A673 (cell line): ENCODE measurements at regions not wholly inside any gene's neighbourhood (a gene's known extent, or its start where the extent isn't known, plus 50 kb on each side); places are given as distances from the start of the nearest gene placed in this dataset.

ENCODE experiments used
- EZH2 ChIP-seq: fragments of 200-600 bp; sonication (generic); IDR thresholded peaks from 2 replicates; pipeline ENCODE4 v1.6.1; 2017; ENCODE audit warnings: borderline replicate concordance, low read depth, mild to moderate bottlenecking, mixed read lengths, antibody characterized with exemption, low read length; ENCODE audit not compliant: poor library complexity, severe bottlenecking
- TF ChIP-seq, protein P1 (sequence below): fragments of 300-800, 200-600 bp; sonication (generic); conservative IDR thresholded peaks from 2 replicates; pipeline ENCODE4 v1.5.1; 2017; ENCODE audit warnings: low read depth, mild to moderate bottlenecking, antibody characterized with exemption, low read length, moderate library complexity, mixed read lengths

DNA sequence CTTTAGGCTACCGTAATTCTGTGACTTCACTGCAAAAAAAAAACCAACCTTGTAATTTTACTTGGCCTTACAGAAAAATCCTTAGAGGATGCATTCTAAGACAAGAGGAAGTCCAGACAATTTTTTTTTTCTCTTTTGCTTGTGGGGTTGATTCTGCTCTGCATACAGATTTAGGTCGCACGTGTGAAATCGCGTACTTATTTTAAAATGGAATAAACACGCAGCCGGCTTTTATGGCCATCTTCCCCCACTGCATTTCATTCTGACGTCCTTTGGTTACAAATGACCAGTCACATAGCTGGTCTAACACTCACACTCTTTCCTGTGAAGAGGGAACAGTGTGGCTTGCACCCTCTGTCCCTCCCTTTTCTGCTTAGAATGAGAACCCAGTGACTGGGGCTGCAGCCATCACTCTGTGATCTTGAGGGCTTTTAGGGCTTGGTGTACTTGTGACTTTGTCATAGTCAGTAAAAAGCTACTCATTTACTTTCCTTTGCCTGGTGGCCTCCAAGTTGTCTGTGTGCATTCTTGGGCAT lies 63.6 kb upstream of the CARD11 start:
- TF ChIP-seq, protein P1, sequence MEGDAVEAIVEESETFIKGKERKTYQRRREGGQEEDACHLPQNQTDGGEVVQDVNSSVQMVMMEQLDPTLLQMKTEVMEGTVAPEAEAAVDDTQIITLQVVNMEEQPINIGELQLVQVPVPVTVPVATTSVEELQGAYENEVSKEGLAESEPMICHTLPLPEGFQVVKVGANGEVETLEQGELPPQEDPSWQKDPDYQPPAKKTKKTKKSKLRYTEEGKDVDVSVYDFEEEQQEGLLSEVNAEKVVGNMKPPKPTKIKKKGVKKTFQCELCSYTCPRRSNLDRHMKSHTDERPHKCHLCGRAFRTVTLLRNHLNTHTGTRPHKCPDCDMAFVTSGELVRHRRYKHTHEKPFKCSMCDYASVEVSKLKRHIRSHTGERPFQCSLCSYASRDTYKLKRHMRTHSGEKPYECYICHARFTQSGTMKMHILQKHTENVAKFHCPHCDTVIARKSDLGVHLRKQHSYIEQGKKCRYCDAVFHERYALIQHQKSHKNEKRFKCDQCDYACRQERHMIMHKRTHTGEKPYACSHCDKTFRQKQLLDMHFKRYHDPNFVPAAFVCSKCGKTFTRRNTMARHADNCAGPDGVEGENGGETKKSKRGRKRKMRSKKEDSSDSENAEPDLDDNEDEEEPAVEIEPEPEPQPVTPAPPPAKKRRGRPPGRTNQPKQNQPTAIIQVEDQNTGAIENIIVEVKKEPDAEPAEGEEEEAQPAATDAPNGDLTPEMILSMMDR, result no peak
- TF ChIP-seq EZH2, result no peak
